SJCRH30 (cell line): ENCODE measurements at regions not wholly inside any gene's neighbourhood (a gene's known extent, or its start where the extent isn't known, plus 50 kb on each side); places are given as distances from the start of the nearest gene placed in this dataset.
"Not testable (repeated sequence)": the region's sequence is repeated elsewhere in the genome, so short reads cannot be mapped to it uniquely, and the experiment has no call there.

Source experiments
- DNase-seq, 2 experiments: peaks; one replicate each; pipeline ENCODE4 v3.0.0-alpha.2; 2015 to 2020
- H3K27ac ChIP-seq: fragments of 250-450 bp; sonication (Bioruptor Pico); 2 replicates; pipeline ENCODE4 v1.5.1; 2020; ENCODE audit warnings: mild to moderate bottlenecking, moderate library complexity
- H3K27me3 ChIP-seq: fragments of 250-450 bp; sonication (Bioruptor Pico); 2 replicates; pipeline ENCODE4 v1.5.1; 2020; ENCODE audit warnings: mild to moderate bottlenecking, moderate library complexity
- H3K36me3 ChIP-seq: fragments of 250-450 bp; sonication (Bioruptor Pico); 2 replicates; pipeline ENCODE4 v1.5.1; 2020; ENCODE audit warnings: mild to moderate bottlenecking, moderate library complexity
- H3K4me1 ChIP-seq: fragments of 250-450 bp; sonication (Bioruptor Pico); 2 replicates; pipeline ENCODE4 v1.5.1; 2020; ENCODE audit warnings: mild to moderate bottlenecking, moderate library complexity
- H3K4me3 ChIP-seq: fragments of 250-450 bp; sonication (Bioruptor Pico); 2 replicates; pipeline ENCODE4 v1.5.1; 2020; ENCODE audit warnings: mild to moderate bottlenecking, moderate library complexity
- H3K9me3 ChIP-seq: fragments of 250-450 bp; sonication (Bioruptor Pico); replicated peaks from 2 replicates; pipeline ENCODE4 v1.5.1; 2020; ENCODE audit warnings: mild to moderate bottlenecking, moderate library complexity

GRCh38 chr2:125224830-125225229, 1199.7 kb downstream of the CNTNAP5 start:
- DNase-seq = peak in 1 of 2 experiments; percentile 8
- H3K27ac ChIP-seq = no peak overlapping the region
- H3K4me1 ChIP-seq = no peaks in the 10 kb centered on the region
- no peaks in the 10 kb centered on the region for H3K27me3 ChIP-seq
- H3K4me3 ChIP-seq = no peak overlapping the region
- H3K9me3 ChIP-seq = no peaks in the 10 kb centered on the region
- H3K36me3 ChIP-seq = no peaks in the 10 kb centered on the region

- Histone ChIP-seq H3K9me3 (no peaks in the 10 kb centered on the region), H3K27ac (no peak overlapping the region), H3K27me3 (no peaks in the 10 kb centered on the region), H3K4me3 (no peak overlapping the region), H3K36me3 (no peaks in the 10 kb centered on the region), H3K4me1 (no peaks in the 10 kb centered on the region)
- no peak for DNase-seq
These were observed 1202.8 kb downstream of the CNTNAP5 start for GRCh38 chr2:125227843-125228392.

GRCh38 chr2:125240870-125241269, 1215.8 kb downstream of the CNTNAP5 start:
- no peak overlapping the region for H3K4me3 ChIP-seq
- DNase-seq = no peak
- no peaks in the 10 kb centered on the region for H3K27me3 ChIP-seq
- no peaks in the 10 kb centered on the region for H3K36me3 ChIP-seq
- H3K27ac ChIP-seq = no peak overlapping the region
- H3K9me3 ChIP-seq = no peaks in the 10 kb centered on the region
- no peaks in the 10 kb centered on the region for H3K4me1 ChIP-seq

- H3K27me3 ChIP-seq = no peaks in the 10 kb centered on the region
- DNase-seq = no peak
- no peaks in the 10 kb centered on the region for H3K9me3 ChIP-seq
- H3K27ac ChIP-seq = no peak overlapping the region
- H3K4me3 ChIP-seq = no peak overlapping the region
- H3K36me3 ChIP-seq = no peaks in the 10 kb centered on the region
- no peaks in the 10 kb centered on the region for H3K4me1 ChIP-seq
These were observed 1218.0 kb downstream of the CNTNAP5 start for GRCh38 chr2:125243074-125243473.

GRCh38 chr2:125254010-125254409, 1228.9 kb downstream of the CNTNAP5 start:
- DNase-seq = no peak
- H3K27me3 ChIP-seq = no peaks in the 10 kb centered on the region
- H3K4me1 ChIP-seq = no peaks in the 10 kb centered on the region
- H3K36me3 ChIP-seq = no peaks in the 10 kb centered on the region
- H3K4me3 ChIP-seq = no peak overlapping the region
- no peak overlapping the region for H3K27ac ChIP-seq
- H3K9me3 ChIP-seq = no peaks in the 10 kb centered on the region

- Histone ChIP-seq H3K27ac (no peak overlapping the region), H3K36me3 (no peaks in the 10 kb centered on the region), H3K9me3 (no peaks in the 10 kb centered on the region), H3K27me3 (no peaks in the 10 kb centered on the region), H3K4me1 (no peaks in the 10 kb centered on the region), H3K4me3 (no peak overlapping the region)
- DNase-seq = no peak
These were observed 1234.4 kb downstream of the CNTNAP5 start for GRCh38 chr2:125259451-125259850.

GRCh38 chr2:125260366-125260930, 1235.4 kb downstream of the CNTNAP5 start:
- H3K9me3 ChIP-seq, H3K4me1 ChIP-seq, H3K4me3 ChIP-seq, H3K27me3 ChIP-seq, H3K27ac ChIP-seq, H3K36me3 ChIP-seq, DNase-seq: not testable (repeated sequence)

GRCh38 chr2:125264453-125264852, 1239.4 kb downstream of the CNTNAP5 start:
- H3K9me3 ChIP-seq = no peaks in the 10 kb centered on the region
- no peak overlapping the region for H3K27ac ChIP-seq
- H3K27me3 ChIP-seq = no peaks in the 10 kb centered on the region
- H3K4me3 ChIP-seq = no peak overlapping the region
- H3K4me1 ChIP-seq = no peaks in the 10 kb centered on the region
- no peaks in the 10 kb centered on the region for H3K36me3 ChIP-seq
- DNase-seq = no peak

- Histone ChIP-seq H3K4me1 (no peaks in the 10 kb centered on the region), H3K4me3 (no peak overlapping the region), H3K36me3 (no peaks in the 10 kb centered on the region), H3K27ac (no peak overlapping the region), H3K9me3 (no peaks in the 10 kb centered on the region), H3K27me3 (no peaks in the 10 kb centered on the region)
- no peak for DNase-seq
These were observed 1242.6 kb downstream of the CNTNAP5 start for GRCh38 chr2:125267683-125268082.

GRCh38 chr2:125272651-125273050, 1247.6 kb downstream of the CNTNAP5 start:
- Histone ChIP-seq H3K4me3 (no peak overlapping the region), H3K9me3 (no peaks in the 10 kb centered on the region), H3K27me3 (no peaks in the 10 kb centered on the region), H3K36me3 (no peaks in the 10 kb centered on the region), H3K4me1 (no peaks in the 10 kb centered on the region), H3K27ac (no peak overlapping the region)
- no peak for DNase-seq

- H3K36me3 ChIP-seq = no peaks in the 10 kb centered on the region
- H3K4me1 ChIP-seq = no peaks in the 10 kb centered on the region
- no peak for DNase-seq
- no peaks in the 10 kb centered on the region for H3K9me3 ChIP-seq
- no peaks in the 10 kb centered on the region for H3K27me3 ChIP-seq
- no peak overlapping the region for H3K4me3 ChIP-seq
- H3K27ac ChIP-seq = no peak overlapping the region
These were observed 1249.6 kb downstream of the CNTNAP5 start for GRCh38 chr2:125274718-125275117.

GRCh38 chr2:125280265-125280664, 1255.2 kb downstream of the CNTNAP5 start:
- no peaks in the 10 kb centered on the region for H3K9me3 ChIP-seq
- DNase-seq = no peak
- H3K4me3 ChIP-seq = no peak overlapping the region
- no peaks in the 10 kb centered on the region for H3K27me3 ChIP-seq
- H3K4me1 ChIP-seq = no peaks in the 10 kb centered on the region
- no peaks in the 10 kb centered on the region for H3K36me3 ChIP-seq
- H3K27ac ChIP-seq = no peak overlapping the region

GRCh38 chr2:125281242-125281641, 1256.2 kb downstream of the CNTNAP5 start:
- no peaks in the 10 kb centered on the region for H3K36me3 ChIP-seq
- DNase-seq = no peak

GRCh38 chr2:125296742-125297141, 1271.7 kb downstream of the CNTNAP5 start:
- H3K27me3 ChIP-seq = no peaks in the 10 kb centered on the region
- H3K27ac ChIP-seq = no peak overlapping the region
- H3K4me1 ChIP-seq = no peaks in the 10 kb centered on the region
- DNase-seq = peak in 1 of 2 experiments; percentile 6
- H3K4me3 ChIP-seq = no peak overlapping the region
- H3K9me3 ChIP-seq = no peaks in the 10 kb centered on the region
- H3K36me3 ChIP-seq = no peaks in the 10 kb centered on the region

More at GRCh38 chr2:125281242-125281641, 1256.2 kb downstream of the CNTNAP5 start:
- Histone ChIP-seq H3K27me3 (no peaks in the 10 kb centered on the region), H3K4me1 (no peaks in the 10 kb centered on the region), H3K9me3 (no peaks in the 10 kb centered on the region), H3K4me3 (no peak overlapping the region), H3K27ac (no peak overlapping the region)

- no peak overlapping the region for H3K27ac ChIP-seq
- no peaks in the 10 kb centered on the region for H3K27me3 ChIP-seq
- H3K36me3 ChIP-seq = no peaks in the 10 kb centered on the region
- no peak overlapping the region for H3K4me3 ChIP-seq
- DNase-seq = no peak
- H3K9me3 ChIP-seq = no peaks in the 10 kb centered on the region
- no peaks in the 10 kb centered on the region for H3K4me1 ChIP-seq
These were observed 1285.7 kb downstream of the CNTNAP5 start for GRCh38 chr2:125310657-125311364.

GRCh38 chr2:125312342-125312741, 1287.3 kb downstream of the CNTNAP5 start:
- H3K27ac ChIP-seq = no peak overlapping the region
- no peaks in the 10 kb centered on the region for H3K9me3 ChIP-seq
- H3K4me3 ChIP-seq = no peak overlapping the region
- H3K27me3 ChIP-seq = no peaks in the 10 kb centered on the region
- DNase-seq = no peak
- no peaks in the 10 kb centered on the region for H3K36me3 ChIP-seq
- H3K4me1 ChIP-seq = no peaks in the 10 kb centered on the region
